ENCODE measurements at regions not wholly inside any gene's neighbourhood (a gene's known extent, or its start where the extent isn't known, plus 50 kb on each side); places are given as distances from the start of the nearest gene placed in this dataset.

DNA sequence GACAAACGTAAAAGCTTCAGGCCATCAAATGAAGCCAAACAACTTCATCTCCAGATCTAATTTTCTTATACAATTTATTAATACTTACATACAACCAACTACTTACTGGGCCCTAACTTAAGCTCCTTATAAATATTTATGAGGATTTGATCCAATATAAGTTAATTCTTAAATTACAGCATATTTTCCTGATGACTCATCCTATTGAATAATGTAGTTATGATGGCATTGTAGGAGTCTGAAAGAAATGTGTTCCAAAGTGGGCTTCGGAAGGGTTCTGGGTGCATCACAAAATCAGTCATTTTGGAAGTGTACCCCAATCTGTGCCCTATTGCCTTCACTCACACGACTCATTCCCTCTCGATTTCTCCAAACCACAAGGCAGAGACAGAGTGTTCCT lies 455.1 kb upstream of the CTSO start:
- Histone ChIP-seq H3K27me3 (no peaks in the 10 kb centered on the region), H3K36me3 (no peaks in the 10 kb centered on the region), H3K27ac (replicated peaks in 1 of 4) (no peak overlapping the region), H3K4me3 (no peak overlapping the region), H3K9me3 (peaks cover 0 to 4% (median under 1%) of the 10 kb centered on the region in 4 donors), H3K4me1 (peaks cover 0 to 4% (median 0%) of the 10 kb centered on the region in 4 donors)
- TF ChIP-seq POLR2A (IDR thresholded peaks at IDR 0.05; ENCODE audit: low read depth): no peak
- no peak for TF ChIP-seq POLR2AphosphoS5 (IDR thresholded peaks at IDR 0.05)
- TF ChIP-seq, protein P1, sequence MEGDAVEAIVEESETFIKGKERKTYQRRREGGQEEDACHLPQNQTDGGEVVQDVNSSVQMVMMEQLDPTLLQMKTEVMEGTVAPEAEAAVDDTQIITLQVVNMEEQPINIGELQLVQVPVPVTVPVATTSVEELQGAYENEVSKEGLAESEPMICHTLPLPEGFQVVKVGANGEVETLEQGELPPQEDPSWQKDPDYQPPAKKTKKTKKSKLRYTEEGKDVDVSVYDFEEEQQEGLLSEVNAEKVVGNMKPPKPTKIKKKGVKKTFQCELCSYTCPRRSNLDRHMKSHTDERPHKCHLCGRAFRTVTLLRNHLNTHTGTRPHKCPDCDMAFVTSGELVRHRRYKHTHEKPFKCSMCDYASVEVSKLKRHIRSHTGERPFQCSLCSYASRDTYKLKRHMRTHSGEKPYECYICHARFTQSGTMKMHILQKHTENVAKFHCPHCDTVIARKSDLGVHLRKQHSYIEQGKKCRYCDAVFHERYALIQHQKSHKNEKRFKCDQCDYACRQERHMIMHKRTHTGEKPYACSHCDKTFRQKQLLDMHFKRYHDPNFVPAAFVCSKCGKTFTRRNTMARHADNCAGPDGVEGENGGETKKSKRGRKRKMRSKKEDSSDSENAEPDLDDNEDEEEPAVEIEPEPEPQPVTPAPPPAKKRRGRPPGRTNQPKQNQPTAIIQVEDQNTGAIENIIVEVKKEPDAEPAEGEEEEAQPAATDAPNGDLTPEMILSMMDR (IDR thresholded peaks at IDR 0.05): no peak
- no peak for TF ChIP-seq EP300 (IDR thresholded peaks at IDR 0.05)
- DNase-seq (ENCODE audit: extremely low spot score): no peak
- intact Hi-C loops (cut with DNase I): no loop called here
- 95% methylated on average over 4 of the region's 4 CpGs for WGBS

DNA sequence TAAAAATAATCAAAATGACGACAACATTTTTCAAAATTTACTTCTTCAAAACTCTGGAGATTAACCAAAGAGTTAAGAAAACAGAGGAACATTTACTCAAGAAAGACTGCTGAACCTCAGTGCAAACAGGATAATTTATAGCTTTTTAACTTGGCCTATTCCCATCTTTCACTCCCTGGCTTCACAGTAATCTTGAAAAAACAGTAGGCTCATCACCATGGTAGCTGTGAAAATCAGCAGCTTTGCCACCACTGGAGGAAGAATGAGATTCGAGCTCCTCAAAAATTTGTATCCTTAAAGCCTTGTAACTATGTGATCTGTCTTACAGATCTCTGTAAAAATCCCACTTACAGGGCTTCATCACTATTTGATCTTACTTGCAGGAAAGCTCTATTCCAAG lies 447.7 kb upstream of the CTSO start:
- Histone ChIP-seq H3K4me3 (no peak overlapping the region), H3K36me3 (no peaks in the 10 kb centered on the region), H3K4me1 (no peaks in the 10 kb centered on the region), H3K9me3 (peaks cover 0 to 10% (median 7%) of the 10 kb centered on the region in 4 donors), H3K27ac (replicated peaks in 1 of 4) (no peak overlapping the region), H3K27me3 (no peaks in the 10 kb centered on the region)
- intact Hi-C loops (cut with DNase I): no loop called here
- 38% methylated on average over 2 of the region's 2 CpGs for WGBS
- TF ChIP-seq POLR2AphosphoS5 (IDR thresholded peaks at IDR 0.05) (no peak), EP300 (IDR thresholded peaks at IDR 0.05) (no peak), POLR2A (IDR thresholded peaks at IDR 0.05; ENCODE audit: low read depth) (no peak)
- TF ChIP-seq, protein P1 (IDR thresholded peaks at IDR 0.05): no peak
- no peak for DNase-seq (ENCODE audit: extremely low spot score)

DNA sequence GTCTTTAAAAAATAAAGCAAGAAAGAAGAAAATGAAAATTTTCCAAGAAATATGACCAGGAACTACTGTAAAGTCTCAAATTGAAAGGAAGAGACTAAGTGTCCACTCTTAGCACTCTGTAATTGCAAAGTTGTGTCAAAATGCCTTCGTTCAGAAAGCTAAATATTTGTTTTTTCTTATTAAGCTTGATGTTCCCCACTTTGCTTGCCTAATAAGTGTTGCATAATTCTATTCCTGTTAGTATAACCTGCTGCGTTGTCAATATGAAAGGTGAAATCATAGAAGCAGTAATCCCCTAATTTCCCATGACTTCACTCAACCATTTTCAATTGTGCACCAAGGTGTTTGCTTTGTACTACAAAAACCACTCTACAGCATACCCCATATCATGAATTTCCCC lies 442.9 kb upstream of the CTSO start:
- no peaks in the 10 kb centered on the region for H3K36me3 ChIP-seq
- H3K4me3 ChIP-seq: no peak overlapping the region
- TF ChIP-seq POLR2A (IDR thresholded peaks at IDR 0.05; ENCODE audit: low read depth) (no peak), POLR2AphosphoS5 (IDR thresholded peaks at IDR 0.05) (no peak), EP300 (IDR thresholded peaks at IDR 0.05) (no peak)
- TF ChIP-seq, protein P1 (IDR thresholded peaks at IDR 0.05): no peak
- H3K27me3 ChIP-seq: no peaks in the 10 kb centered on the region
- no peak overlapping the region for H3K27ac ChIP-seq (replicated peaks in 1 of 4)
- no peak for DNase-seq (ENCODE audit: extremely low spot score)
- intact Hi-C loops (cut with DNase I): no loop called here
- 84% methylated on average over 2 of the region's 2 CpGs for WGBS
- H3K4me1 ChIP-seq: no peaks in the 10 kb centered on the region
- H3K9me3 ChIP-seq: no peaks in the 10 kb centered on the region

DNA sequence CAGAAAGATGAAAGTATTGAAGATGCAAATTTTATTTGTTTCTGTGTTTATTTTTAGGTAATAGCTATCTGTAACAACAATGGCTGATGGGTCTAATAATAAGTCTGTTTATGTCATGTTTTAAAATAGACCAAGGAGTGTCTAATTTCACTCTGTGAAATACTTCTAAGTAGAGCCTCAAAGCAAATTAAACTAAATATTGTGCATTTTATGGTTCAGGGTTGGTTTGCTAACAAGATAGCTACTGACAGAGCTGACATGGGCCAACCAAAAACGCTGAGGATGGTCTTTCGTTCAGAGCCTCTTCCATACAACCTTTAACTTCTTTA lies 437.6 kb upstream of the CTSO start:
- Histone ChIP-seq H3K4me3 (no peak overlapping the region), H3K36me3 (no peaks in the 10 kb centered on the region), H3K27me3 (no peaks in the 10 kb centered on the region), H3K9me3 (no peaks in the 10 kb centered on the region), H3K4me1 (peaks cover 0 to 12% (median 8%) of the 10 kb centered on the region in 4 donors), H3K27ac (replicated peaks in 1 of 4) (no peak overlapping the region)
- no peak for DNase-seq (ENCODE audit: extremely low spot score)
- WGBS: 81% methylated on average over 2 of the region's 2 CpGs
- no peak for TF ChIP-seq EP300 (IDR thresholded peaks at IDR 0.05)
- intact Hi-C loops (cut with DNase I): no loop called here

DNA sequence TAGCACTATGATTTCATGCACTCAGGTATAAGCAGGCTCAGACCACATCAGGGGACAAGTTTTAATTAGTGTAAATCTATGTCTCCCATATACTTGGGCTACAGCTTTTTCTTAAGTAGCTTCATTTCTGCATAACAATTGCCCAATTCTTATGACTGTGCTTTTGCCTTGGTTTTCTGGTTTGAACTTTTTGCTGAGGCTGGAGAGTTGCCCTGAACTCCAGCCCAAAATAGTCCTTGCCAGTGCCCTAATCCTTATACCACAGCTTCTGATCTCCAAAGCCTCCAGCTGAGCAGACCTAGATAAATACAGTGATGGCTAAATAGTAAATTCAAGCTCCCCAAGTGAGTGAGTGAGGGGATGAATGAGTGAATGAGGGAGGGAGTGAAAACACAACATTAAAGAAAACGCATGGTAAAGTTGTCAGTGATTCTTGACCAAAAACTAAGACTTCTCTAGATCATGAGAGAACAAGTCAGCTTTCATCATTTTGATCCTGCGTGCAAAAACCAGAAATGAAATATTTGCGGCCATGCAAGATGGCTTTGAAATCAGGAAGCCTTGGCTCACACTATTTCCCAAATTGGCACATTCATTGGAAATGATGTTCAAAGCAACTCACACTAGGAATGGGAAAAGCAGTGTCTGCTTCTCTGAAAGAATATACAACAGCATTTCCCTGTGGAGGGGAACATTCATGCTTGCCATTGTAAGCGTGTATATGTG lies 437.1 kb upstream of the CTSO start:
- Histone ChIP-seq H3K27ac (replicated peaks in 1 of 4) (no peak overlapping the region), H3K9me3 (no peaks in the 10 kb centered on the region), H3K4me1 (peaks cover 0 to 12% (median 8%) of the 10 kb centered on the region in 4 donors), H3K36me3 (no peaks in the 10 kb centered on the region), H3K27me3 (no peaks in the 10 kb centered on the region), H3K4me3 (no peak overlapping the region)
- TF ChIP-seq POLR2AphosphoS5 (IDR thresholded peaks at IDR 0.05): no peak
- no peak for TF ChIP-seq EP300 (IDR thresholded peaks at IDR 0.05)
- TF ChIP-seq, protein P1 (IDR thresholded peaks at IDR 0.05): no peak
- no peak for TF ChIP-seq POLR2A (IDR thresholded peaks at IDR 0.05; ENCODE audit: low read depth)
- no peak for DNase-seq (ENCODE audit: extremely low spot score)
- intact Hi-C loops (cut with DNase I): no loop called here
- WGBS: 85% methylated on average over 4 of the region's 4 CpGs

All from esophagus muscularis mucosa (tissue), 4 donors.